ENCODE measurements at regions not wholly inside any gene's neighbourhood (a gene's known extent, or its start where the extent isn't known, plus 50 kb on each side); places are given as distances from the start of the nearest gene placed in this dataset.
"Not testable (repeated sequence)": the region's sequence is repeated elsewhere in the genome, so short reads cannot be mapped to it uniquely, and the experiment has no call there.

- Histone ChIP-seq H3K4me3 (ENCODE audit: low read depth, low read length) (no peak overlapping the region), H3K27me3 (ENCODE audit: control insufficient read depth, insufficient read depth, low read length) (no peaks in the 10 kb centered on the region), H3K27ac (ENCODE audit: low read depth, low read length) (no peak overlapping the region), H3K9me3 (ENCODE audit: control insufficient read depth, insufficient read depth, low read length) (no peaks in the 10 kb centered on the region)
- DNase-seq (ENCODE audit: low read depth, low spot score) = no peak
- ChIA-PET POLR2A (no interaction called here), CTCF (no interaction called here)
- no peak for TF ChIP-seq CTCF (IDR thresholded peaks at IDR 0.05; ENCODE audit: low read depth, low read length)
Observed at GRCh38 chr13:65287405-65287804, 1942.7 kb downstream of the PCDH9 start.

GRCh38 chr13:65275838-65276630, 1954.1 kb downstream of the PCDH9 start:
- no peak for TF ChIP-seq CTCF (IDR thresholded peaks at IDR 0.05; ENCODE audit: low read depth, low read length)
- H3K27me3 ChIP-seq (ENCODE audit: control insufficient read depth, insufficient read depth, low read length) = no peaks in the 10 kb centered on the region
- CTCF ChIA-PET = no interaction called here
- no peak overlapping the region for H3K27ac ChIP-seq (ENCODE audit: low read depth, low read length)
- no peaks in the 10 kb centered on the region for H3K9me3 ChIP-seq (ENCODE audit: control insufficient read depth, insufficient read depth, low read length)
- no peak overlapping the region for H3K4me3 ChIP-seq (ENCODE audit: low read depth, low read length)
- POLR2A ChIA-PET = no interaction called here
- DNase-seq (ENCODE audit: low read depth, low spot score) = no peak

- no peak overlapping the region for H3K27ac ChIP-seq (ENCODE audit: low read depth, low read length)
- ChIA-PET CTCF (no interaction called here), POLR2A (no interaction called here)
- no peak for TF ChIP-seq CTCF (IDR thresholded peaks at IDR 0.05; ENCODE audit: low read depth, low read length)
- H3K9me3 ChIP-seq (ENCODE audit: control insufficient read depth, insufficient read depth, low read length) = no peaks in the 10 kb centered on the region
- no peak for DNase-seq (ENCODE audit: low read depth, low spot score)
- H3K27me3 ChIP-seq (ENCODE audit: control insufficient read depth, insufficient read depth, low read length) = no peaks in the 10 kb centered on the region
- H3K4me3 ChIP-seq (ENCODE audit: low read depth, low read length) = no peak overlapping the region
Observed at GRCh38 chr13:65275108-65275507, 1955.0 kb downstream of the PCDH9 start.

GRCh38 chr13:65273811-65274420, 1956.2 kb downstream of the PCDH9 start:
- H3K4me3 ChIP-seq (ENCODE audit: low read depth, low read length); H3K9me3 ChIP-seq (ENCODE audit: control insufficient read depth, insufficient read depth, low read length); H3K27me3 ChIP-seq (ENCODE audit: control insufficient read depth, insufficient read depth, low read length); DNase-seq (ENCODE audit: low read depth, low spot score); H3K27ac ChIP-seq (ENCODE audit: low read depth, low read length); POLR2A ChIA-PET; CTCF ChIA-PET: not testable (repeated sequence)

- no peak for TF ChIP-seq CTCF (IDR thresholded peaks at IDR 0.05; ENCODE audit: low read depth, low read length)
- POLR2A ChIA-PET = no interaction called here
Observed at GRCh38 chr13:65268009-65268408, 1962.1 kb downstream of the PCDH9 start.

More at GRCh38 chr13:65268009-65268408, 1962.1 kb downstream of the PCDH9 start:
- no peak for DNase-seq (ENCODE audit: low read depth, low spot score)
- no peaks in the 10 kb centered on the region for H3K27me3 ChIP-seq (ENCODE audit: control insufficient read depth, insufficient read depth, low read length)
- H3K27ac ChIP-seq (ENCODE audit: low read depth, low read length) = no peak overlapping the region
- CTCF ChIA-PET = no interaction called here
- H3K9me3 ChIP-seq (ENCODE audit: control insufficient read depth, insufficient read depth, low read length) = no peaks in the 10 kb centered on the region
- no peak overlapping the region for H3K4me3 ChIP-seq (ENCODE audit: low read depth, low read length)

Measured in AG04450 (cell line).